MM.1S (cell line): ENCODE measurements at regions not wholly inside any gene's neighbourhood (a gene's known extent, or its start where the extent isn't known, plus 50 kb on each side); places are given as distances from the start of the nearest gene placed in this dataset.

ENCODE experiments used
- EZH2 ChIP-seq: fragments of 300-600 bp; sonication (generic); optimal IDR thresholded peaks from 2 replicates; pipeline ENCODE3; 2017; ENCODE audit warnings: low read depth, mild to moderate bottlenecking, antibody characterized with exemption, low read length, mixed read lengths
- EZH2phosphoT487 ChIP-seq: fragments of 300-600 bp; sonication (generic); IDR thresholded peaks from 2 replicates; pipeline ENCODE4 v1.6.1; 2018; ENCODE audit warnings: antibody characterized with exemption, low read length
- TF ChIP-seq, protein P1 (sequence below): fragments of 300-600 bp; sonication (generic); IDR thresholded peaks from 2 replicates; pipeline ENCODE4 v1.5.1; 2016; ENCODE audit warnings: antibody characterized with exemption, low read length, mixed read lengths

DNA sequence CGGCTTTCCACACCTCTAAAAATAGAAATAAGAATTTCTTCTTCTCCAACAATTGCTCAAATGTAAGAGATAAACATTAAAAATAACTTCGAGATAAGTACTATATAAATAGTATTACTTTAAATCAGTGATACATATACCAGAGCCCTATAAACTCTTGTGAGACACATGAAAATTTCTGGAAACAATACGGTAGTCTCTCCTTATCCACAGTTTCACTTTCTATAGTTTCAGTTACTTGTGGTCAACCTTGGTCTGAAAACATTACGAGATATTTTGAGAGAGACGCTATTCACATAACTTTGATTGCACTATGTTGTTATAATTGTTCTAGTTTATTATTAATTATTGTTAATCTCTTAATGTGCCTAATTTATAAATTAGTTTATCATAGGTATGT lies 101.5 kb upstream of the CXXC4 start:
- TF ChIP-seq, protein P1, sequence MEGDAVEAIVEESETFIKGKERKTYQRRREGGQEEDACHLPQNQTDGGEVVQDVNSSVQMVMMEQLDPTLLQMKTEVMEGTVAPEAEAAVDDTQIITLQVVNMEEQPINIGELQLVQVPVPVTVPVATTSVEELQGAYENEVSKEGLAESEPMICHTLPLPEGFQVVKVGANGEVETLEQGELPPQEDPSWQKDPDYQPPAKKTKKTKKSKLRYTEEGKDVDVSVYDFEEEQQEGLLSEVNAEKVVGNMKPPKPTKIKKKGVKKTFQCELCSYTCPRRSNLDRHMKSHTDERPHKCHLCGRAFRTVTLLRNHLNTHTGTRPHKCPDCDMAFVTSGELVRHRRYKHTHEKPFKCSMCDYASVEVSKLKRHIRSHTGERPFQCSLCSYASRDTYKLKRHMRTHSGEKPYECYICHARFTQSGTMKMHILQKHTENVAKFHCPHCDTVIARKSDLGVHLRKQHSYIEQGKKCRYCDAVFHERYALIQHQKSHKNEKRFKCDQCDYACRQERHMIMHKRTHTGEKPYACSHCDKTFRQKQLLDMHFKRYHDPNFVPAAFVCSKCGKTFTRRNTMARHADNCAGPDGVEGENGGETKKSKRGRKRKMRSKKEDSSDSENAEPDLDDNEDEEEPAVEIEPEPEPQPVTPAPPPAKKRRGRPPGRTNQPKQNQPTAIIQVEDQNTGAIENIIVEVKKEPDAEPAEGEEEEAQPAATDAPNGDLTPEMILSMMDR: no peak
- TF ChIP-seq EZH2: no peak
- no peak for TF ChIP-seq EZH2phosphoT487
